Right lobe of liver (tissue), 4 donors: ENCODE measurements at regions not wholly inside any gene's neighbourhood (a gene's known extent, or its start where the extent isn't known, plus 50 kb on each side); places are given as distances from the start of the nearest gene placed in this dataset.

Source experiments
- CTCF ChIP-seq, 4 donors: fragments of 200-600 bp in 3 of 4; fragments of 450-650 bp in 1 of 4; IDR thresholded peaks; one replicate each; pipeline versions ENCODE4 v1.5.1 to v1.8.0; 2016 to 2022; ENCODE audit warnings: antibody characterized with exemption in 4 of 4, mild to moderate bottlenecking in 2 of 4
- POLR2A ChIP-seq: fragments of 450-650 bp; IDR thresholded peaks from one replicate; pipeline ENCODE4 v1.6.1; 2017; ENCODE audit warnings: antibody characterized with exemption, mild to moderate bottlenecking
- donor health status: DM: no; HTN: no; CAD: no.
- donor health status: DM: no; HTN: no; CAD: no.
- donor health status: DM: no; HTN: yes; CAD: no.

DNA sequence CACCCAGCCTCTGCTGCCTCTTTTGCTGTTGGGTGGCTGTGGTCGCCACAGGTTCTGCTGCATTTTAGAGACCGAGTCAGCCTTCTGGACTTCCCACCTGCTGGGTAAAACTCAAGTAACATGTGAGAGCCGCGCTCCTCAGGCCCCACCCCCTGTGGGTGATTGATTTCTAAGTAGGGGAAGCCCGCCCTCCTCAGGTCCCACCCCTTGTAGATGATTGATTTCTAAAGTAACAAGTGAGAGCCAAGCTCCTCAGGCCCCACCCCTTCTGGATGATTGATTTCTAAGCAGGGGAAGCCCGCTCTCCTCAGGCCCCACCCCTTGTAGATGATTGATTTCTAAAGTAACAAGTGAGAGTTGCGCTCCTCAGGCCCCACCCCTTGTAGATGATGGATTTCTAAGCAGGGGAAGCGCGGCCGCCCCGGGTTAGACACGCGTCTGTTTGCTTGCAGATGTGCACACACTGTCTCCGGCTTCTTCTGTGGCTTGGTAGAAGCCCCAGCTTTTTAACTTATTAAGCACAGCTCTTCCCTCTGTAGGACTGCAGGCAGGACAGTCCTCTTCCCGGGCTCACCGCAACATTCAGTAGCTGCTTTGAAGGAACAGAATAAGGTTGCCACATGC is 83.4 kb downstream of the FAM43A start:
- TF ChIP-seq CTCF (IDR thresholded peaks at IDR 0.05), result no peak
- no peak for TF ChIP-seq POLR2A
